H1 (cell line): ENCODE measurements at regions not wholly inside any gene's neighbourhood (a gene's known extent, or its start where the extent isn't known, plus 50 kb on each side); places are given as distances from the start of the nearest gene placed in this dataset.

Experiments used
- CTCF ChIA-PET: fragments of 300-600 bp; sonication (Branson Sonifier 250); formaldehyde crosslinking; loops from one replicate; lab custom pipeline; 2021; ENCODE audit not compliant: partially characterized antibody; lab: Charles Lee
- POLR2A ChIA-PET: fragments of 300-600 bp; sonication (Branson Sonifier 250); formaldehyde crosslinking; loops from one replicate; lab custom pipeline; 2021; ENCODE audit warnings: inconsistent platforms; ENCODE audit not compliant: partially characterized antibody; lab: Charles Lee
- DNase-seq, 2 experiments: peaks; one replicate each; pipeline versions ENCODE4 v3.0.0 to v3.0.0-alpha.2; 2010 to 2022; ENCODE audit warnings: low spot score in 2 of 2, low read depth in 1 of 2, mixed read lengths in 1 of 2
- FAIRE-seq: peaks from 2 replicates; lab custom pipeline; 2011; peaks lifted over from hg19 to GRCh38; lab: Jason Lieb, UNC
- H2AFZ ChIP-seq: 2 replicates; pipeline ENCODE4 v1.8.1; 2012; ENCODE audit warnings: low read length, inconsistent platforms
- H2AK5ac ChIP-seq: 2 replicates; pipeline ENCODE4 v1.6.1; 2013; ENCODE audit warnings: low read depth, low read length
- H2BK120ac ChIP-seq: replicated peaks from 2 replicates; pipeline ENCODE3; 2013; ENCODE audit warnings: low read depth, low read length, inconsistent platforms
- H2BK12ac ChIP-seq: 2 replicates; pipeline ENCODE4 v1.6.1; 2013; ENCODE audit warnings: low read depth, low read length
- H2BK15ac ChIP-seq: 2 replicates; pipeline ENCODE4 v1.6.1; 2013; ENCODE audit warnings: low read length
- H2BK20ac ChIP-seq: 2 replicates; pipeline ENCODE4 v1.6.1; 2013; ENCODE audit warnings: low read length
- H2BK5ac ChIP-seq: 2 replicates; pipeline ENCODE4 v1.6.1; 2013; ENCODE audit warnings: low read depth, low read length
- H3K14ac ChIP-seq: 2 replicates; pipeline ENCODE4 v1.6.1; 2013; ENCODE audit warnings: inconsistent platforms; ENCODE audit not compliant: insufficient read length
- H3K18ac ChIP-seq: 2 replicates; pipeline ENCODE4 v1.6.1; 2013; ENCODE audit warnings: low read length; ENCODE audit errors: extremely low read depth
- H3K23ac ChIP-seq: 2 replicates; pipeline ENCODE4 v1.6.1; 2013; ENCODE audit warnings: inconsistent platforms; ENCODE audit not compliant: insufficient read length
- H3K23me2 ChIP-seq: 2 replicates; pipeline ENCODE4 v1.6.1; 2013; ENCODE audit warnings: low read depth, low read length
- H3K27ac ChIP-seq: 2 replicates; pipeline ENCODE4 v1.6.1; 2011; ENCODE audit warnings: low read depth, low read length, inconsistent platforms
- H3K27me3 ChIP-seq, 4 experiments: replicated peaks in 1 of 4; 1 replicate in 1 of 4; 2 replicates in 3 of 4; pipeline versions ENCODE4 v1.6.1 to v1.8.1; 2011 to 2013; ENCODE audit warnings: low read length in 3 of 4, mild to moderate bottlenecking in 3 of 4, inconsistent platforms in 2 of 4, mixed read lengths in 2 of 4, moderate library complexity in 1 of 4; ENCODE audit not compliant: control insufficient read depth in 3 of 4, insufficient read depth in 3 of 4; ENCODE audit errors: extremely low read depth in 1 of 4
- H3K36me3 ChIP-seq, 4 experiments: 2 replicates each; pipeline versions ENCODE4 v1.6.1 to v1.8.1; 2011 to 2013; ENCODE audit warnings: mild to moderate bottlenecking in 4 of 4, low read length in 3 of 4, moderate library complexity in 2 of 4, control low read depth in 1 of 4, inconsistent platforms in 1 of 4; ENCODE audit not compliant: insufficient read depth in 4 of 4, control insufficient read depth in 2 of 4
- H3K4ac ChIP-seq: replicated peaks from 2 replicates; pipeline ENCODE3; 2013; ENCODE audit warnings: low read length, low read depth, mixed read lengths, inconsistent platforms; ENCODE audit not compliant: insufficient read length
- H3K4me1 ChIP-seq, 4 experiments: replicated peaks in 1 of 4; 1 replicate in 1 of 4; 2 replicates in 3 of 4; pipeline versions ENCODE4 v1.6.1 to v1.8.1; 2011 to 2013; ENCODE audit warnings: low read length in 3 of 4, inconsistent platforms in 2 of 4, mixed read lengths in 1 of 4; ENCODE audit not compliant: insufficient read depth in 4 of 4, control insufficient read depth in 3 of 4
- H3K4me2 ChIP-seq, 2 experiments: 2 replicates each; pipeline versions ENCODE4 v1.6.1 to v1.8.1; 2011 to 2013; ENCODE audit warnings: low read depth in 2 of 2, low read length in 2 of 2, control low read depth in 1 of 2, inconsistent platforms in 1 of 2, mild to moderate bottlenecking in 1 of 2; ENCODE audit not compliant: insufficient read depth in 1 of 2
- H3K4me3 ChIP-seq, 4 experiments: fragments of 200-600, 300-600 bp in 1 of 4; sonication (generic), shearing (Covaris generic), sonication (Bioruptor Twin) in 1 of 4; 2 replicates each; pipeline versions ENCODE4 v1.5.1 to v1.8.1; 2011 to 2016; ENCODE audit warnings: low read length in 4 of 4, low read depth in 3 of 4, control low read depth in 2 of 4, inconsistent platforms in 2 of 4, mild to moderate bottlenecking in 2 of 4, mixed read lengths in 1 of 4, moderate library complexity in 1 of 4; ENCODE audit not compliant: insufficient read depth in 2 of 4; ENCODE audit errors: extremely low read depth in 1 of 4
- H3K56ac ChIP-seq: replicated peaks from 2 replicates; pipeline ENCODE3; 2013; ENCODE audit warnings: low read depth, mild to moderate bottlenecking, mixed read lengths, low read length, inconsistent platforms; ENCODE audit not compliant: insufficient read length
- H3K79me1 ChIP-seq: 2 replicates; pipeline ENCODE4 v1.6.1; 2013; ENCODE audit warnings: low read depth, low read length, control low read depth
- H3K79me2 ChIP-seq, 2 experiments: 2 replicates each; pipeline versions ENCODE4 v1.6.1 to v1.8.1; 2012 to 2013; ENCODE audit warnings: low read length in 2 of 2, mild to moderate bottlenecking in 2 of 2, inconsistent platforms in 1 of 2; ENCODE audit not compliant: insufficient read depth in 2 of 2, control insufficient read depth in 1 of 2
- H3K9ac ChIP-seq, 4 experiments: replicated peaks in 1 of 4; 1 replicate in 1 of 4; 2 replicates in 3 of 4; pipeline versions ENCODE4 v1.6.1 to v1.8.1; 2011 to 2013; ENCODE audit warnings: low read depth in 3 of 4, low read length in 3 of 4, control low read depth in 2 of 4, mild to moderate bottlenecking in 2 of 4, moderate library complexity in 2 of 4, inconsistent platforms in 1 of 4; ENCODE audit errors: extremely low read depth in 1 of 4
- H3K9me3 ChIP-seq, 2 experiments: 2 replicates each; pipeline versions ENCODE4 v1.6.1 to v1.8.1; 2012 to 2013; ENCODE audit warnings: mild to moderate bottlenecking in 2 of 2, moderate library complexity in 2 of 2, control low read depth in 1 of 2, inconsistent platforms in 1 of 2, low read depth in 1 of 2, low read length in 1 of 2, mixed read lengths in 1 of 2; ENCODE audit not compliant: insufficient read depth in 2 of 2
- H4K20me1 ChIP-seq, 2 experiments: replicated peaks in 1 of 2; 2 replicates each; pipeline versions ENCODE3 to v1.8.1; 2011 to 2013; ENCODE audit warnings: inconsistent platforms in 2 of 2, low read length in 2 of 2, mild to moderate bottlenecking in 1 of 2; ENCODE audit not compliant: insufficient read depth in 2 of 2, control insufficient read depth in 1 of 2
- H4K5ac ChIP-seq: 2 replicates; pipeline ENCODE4 v1.6.1; 2013; ENCODE audit warnings: low read length, low read depth, mixed read lengths, inconsistent platforms; ENCODE audit not compliant: insufficient read length
- H4K8ac ChIP-seq: 2 replicates; pipeline ENCODE4 v1.8.0; 2013; ENCODE audit warnings: mild to moderate bottlenecking, moderate library complexity, low read length, inconsistent platforms; ENCODE audit not compliant: insufficient read depth; ENCODE audit errors: extremely low read depth
- H4K91ac ChIP-seq: replicated peaks from 2 replicates; pipeline ENCODE3; 2013; ENCODE audit warnings: low read length, mixed read lengths, inconsistent platforms; ENCODE audit not compliant: insufficient read length
- ASH2L ChIP-seq: fragments of 200-600, 300-600 bp; sonication (generic); IDR thresholded peaks from one replicate; pipeline ENCODE4 v1.7.1; 2017; ENCODE audit warnings: low read length
- CHD2 ChIP-seq: IDR thresholded peaks from 2 replicates; pipeline ENCODE4 v1.6.1; 2012; ENCODE audit warnings: low read length, improper control_type of control experiment
- CREB1 ChIP-seq: IDR thresholded peaks from 2 replicates; pipeline ENCODE4 v1.6.1; 2012; ENCODE audit warnings: inconsistent platforms
- CTBP2 ChIP-seq: IDR thresholded peaks from 2 replicates; pipeline ENCODE4 v1.7.0; 2011; ENCODE audit warnings: borderline replicate concordance, mild to moderate bottlenecking, moderate library complexity, mixed read lengths, low read length; ENCODE audit not compliant: insufficient read depth, insufficient read length
- EP300 ChIP-seq, 2 experiments: IDR thresholded peaks; 1 replicate in 1 of 2; 2 replicates in 1 of 2; pipeline ENCODE4 v1.6.1; 2011 to 2012; ENCODE audit warnings: low read depth in 2 of 2, low read length in 2 of 2, mild to moderate bottlenecking in 2 of 2, borderline replicate concordance in 1 of 2, inconsistent platforms in 1 of 2, moderate library complexity in 1 of 2
- POLR2A ChIP-seq, 2 experiments: IDR thresholded peaks; 1 replicate in 1 of 2; 2 replicates in 1 of 2; pipeline ENCODE4 v1.6.1; 2011; ENCODE audit warnings: low read depth in 2 of 2, low read length in 2 of 2, mild to moderate bottlenecking in 2 of 2; ENCODE audit errors: control extremely low read depth in 1 of 2
- RBBP5 ChIP-seq: IDR thresholded peaks from 2 replicates; pipeline ENCODE4 v1.7.1; 2012; ENCODE audit warnings: low read depth, mild to moderate bottlenecking, inconsistent platforms, low read length, moderate library complexity, borderline replicate concordance
- RFX5 ChIP-seq: IDR thresholded peaks from 2 replicates; pipeline ENCODE4 v1.6.1; 2011; ENCODE audit warnings: low read depth, low read length, improper control_type of control experiment, borderline replicate concordance
- TCF12 ChIP-seq: IDR thresholded peaks from 2 replicates; pipeline ENCODE4 v1.6.1; 2011; ENCODE audit warnings: low read depth, mild to moderate bottlenecking, low read length
- ZNF274 ChIP-seq: IDR thresholded peaks from 2 replicates; pipeline ENCODE4 v1.7.0; 2012; ENCODE audit warnings: low read length, borderline replicate concordance; ENCODE audit errors: extremely low read depth
- WGBS, 2 experiments: shearing (Covaris generic) in 1 of 2; methylation state at CpG; one replicate each; pipeline versions ENCODE4 v1.1.6 to v1.1.7; 2013 to 2015; ENCODE audit warnings: low lambda C conversion rate in 2 of 2, mixed read lengths in 2 of 2, inconsistent platforms in 1 of 2, low coverage in 1 of 2, missing lambda C conversion rate in 1 of 2; ENCODE audit not compliant: insufficient replicate concordance in 2 of 2, insufficient coverage in 1 of 2, insufficient read length in 1 of 2; ENCODE audit errors: extremely low coverage in 1 of 2, missing lambda C conversion rate in 1 of 2; 5-methylcytosine and 5-hydroxymethylcytosine counted together

DNA sequence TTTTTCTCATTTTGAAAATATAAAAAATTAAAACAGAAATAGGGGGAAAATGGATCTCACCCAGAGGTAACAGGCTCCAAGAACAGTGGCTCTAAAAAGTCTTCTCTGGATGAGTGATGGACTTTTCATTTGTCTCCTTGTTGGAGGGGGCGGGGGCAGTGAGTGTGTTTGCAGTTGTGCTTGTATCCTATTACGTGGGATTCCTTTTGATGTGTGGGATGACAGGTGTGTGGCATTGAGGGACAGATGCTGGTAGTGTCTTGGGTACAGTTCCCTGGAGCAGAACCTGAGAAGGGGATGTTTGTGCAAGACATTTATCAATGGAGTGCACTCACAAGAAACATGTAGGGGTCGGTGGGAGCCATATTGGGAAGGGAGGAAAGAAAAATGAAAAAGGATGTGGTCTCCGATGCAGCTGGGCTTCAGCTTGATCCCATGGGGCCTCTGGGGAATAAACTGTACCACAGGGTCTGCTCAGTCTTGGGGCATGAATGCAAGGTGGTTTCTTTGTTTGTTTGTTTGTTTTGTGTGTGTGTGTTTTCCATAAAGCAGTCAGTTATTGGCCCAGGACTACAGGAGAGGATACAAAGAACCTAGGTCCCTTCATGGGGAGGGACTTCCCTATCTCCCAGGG is 120.0 kb upstream of the SLC35G4 start:
- H2BK5ac ChIP-seq, result no peak overlapping the region
- no peaks in the 10 kb centered on the region for H3K4me1 ChIP-seq
- 89% methylated on average over 4 of the region's 4 CpGs; no CpG with 5 or more reads in 1 of the 2 experiments for WGBS, 2 experiments
- TF ChIP-seq CREB1, result no peak
- TF ChIP-seq RBBP5, result no peak
- TF ChIP-seq ZNF274, result no peak
- no peak for TF ChIP-seq CTBP2
- no peak for TF ChIP-seq EP300 (IDR thresholded peaks at IDR 0.05; ENCODE audit: borderline replicate concordance in 1 of 2, low read depth in 2 of 2, low read length in 2 of 2)
- no peak for TF ChIP-seq TCF12
- TF ChIP-seq RFX5, result no peak
- TF ChIP-seq CHD2, result no peak
- no peak for TF ChIP-seq ASH2L
- no peak for TF ChIP-seq POLR2A (IDR thresholded peaks at IDR 0.05; ENCODE audit: control extremely low read depth in 1 of 2, low read depth in 2 of 2, low read length in 2 of 2)
- H3K27ac ChIP-seq, result no peak overlapping the region
- no peak overlapping the region for H2BK20ac ChIP-seq
- no peak overlapping the region for H2BK15ac ChIP-seq
- DNase-seq, result no peak
- H3K4me2 ChIP-seq, result no peak overlapping the region
- H3K23ac ChIP-seq, result no peak overlapping the region
- no peak overlapping the region for H4K91ac ChIP-seq
- no peaks in the 10 kb centered on the region for H4K20me1 ChIP-seq
- no peaks in the 10 kb centered on the region for H3K23me2 ChIP-seq
- H4K5ac ChIP-seq, result no peak overlapping the region
- H3K14ac ChIP-seq, result no peak overlapping the region
- no peak for FAIRE-seq
- no peak overlapping the region for H2BK120ac ChIP-seq
- no peaks in the 10 kb centered on the region for H3K9me3 ChIP-seq
- H2AFZ ChIP-seq, result no peak overlapping the region
- no peak overlapping the region for H4K8ac ChIP-seq
- no peaks in the 10 kb centered on the region for H3K27me3 ChIP-seq
- H3K79me1 ChIP-seq, result no peaks in the 10 kb centered on the region
- no peak overlapping the region for H3K4ac ChIP-seq
- H3K36me3 ChIP-seq, result no peaks in the 10 kb centered on the region
- H2BK12ac ChIP-seq, result no peak overlapping the region
- CTCF ChIA-PET, result no interaction called here
- H3K4me3 ChIP-seq, result no peak overlapping the region
- no peaks in the 10 kb centered on the region for H3K79me2 ChIP-seq
- no peak overlapping the region for H2AK5ac ChIP-seq
- POLR2A ChIA-PET, result no interaction called here
- no peak overlapping the region for H3K9ac ChIP-seq
- no peak overlapping the region for H3K18ac ChIP-seq
- no peak overlapping the region for H3K56ac ChIP-seq
